NCI-H460 (cell line): ENCODE measurements at regions not wholly inside any gene's neighbourhood (a gene's known extent, or its start where the extent isn't known, plus 50 kb on each side); places are given as distances from the start of the nearest gene placed in this dataset.
"Not testable (repeated sequence)": the region's sequence is repeated elsewhere in the genome, so short reads cannot be mapped to it uniquely, and the experiment has no call there.

ENCODE experiments used
- DNase-seq: peaks from one replicate; pipeline ENCODE4 v3.0.0-alpha.2; 2016; ENCODE audit warnings: low read depth; ENCODE audit errors: extremely low read depth

GRCh38 chr3:22729981-22730380 lies 473.1 kb upstream of the UBE2E2 start:
- no peak for DNase-seq

GRCh38 chr3:22730701-22731100 lies 472.4 kb upstream of the UBE2E2 start:
- DNase-seq: no peak

GRCh38 chr3:22731901-22732300 lies 471.2 kb upstream of the UBE2E2 start:
- DNase-seq: no peak

GRCh38 chr3:22732641-22733040 lies 470.5 kb upstream of the UBE2E2 start:
- no peak for DNase-seq

GRCh38 chr3:22734207-22734606 lies 468.9 kb upstream of the UBE2E2 start:
- DNase-seq: no peak

- no peak for DNase-seq
Observed at GRCh38 chr3:22734756-22735155, 468.4 kb upstream of the UBE2E2 start.

GRCh38 chr3:22735373-22735772 lies 467.8 kb upstream of the UBE2E2 start:
- DNase-seq: no peak

GRCh38 chr3:22743386-22743785 lies 459.7 kb upstream of the UBE2E2 start:
- DNase-seq: not testable (repeated sequence)

- DNase-seq: no peak
Observed at GRCh38 chr3:22745321-22745720, 457.8 kb upstream of the UBE2E2 start.

- no peak for DNase-seq
Observed at GRCh38 chr3:22746221-22746620, 456.9 kb upstream of the UBE2E2 start.

- no peak for DNase-seq
Observed at GRCh38 chr3:22748453-22749045, 454.6 kb upstream of the UBE2E2 start.

- DNase-seq: no peak
Observed at GRCh38 chr3:22759636-22760310, 443.4 kb upstream of the UBE2E2 start.

- no peak for DNase-seq
Observed at GRCh38 chr3:22765679-22766078, 437.4 kb upstream of the UBE2E2 start.

GRCh38 chr3:22777834-22778233 lies 425.3 kb upstream of the UBE2E2 start:
- no peak for DNase-seq

GRCh38 chr3:22779737-22780136 lies 423.4 kb upstream of the UBE2E2 start:
- DNase-seq: no peak

- no peak for DNase-seq
Observed at GRCh38 chr3:22792533-22792932, 410.6 kb upstream of the UBE2E2 start.

GRCh38 chr3:22795917-22796316 lies 407.2 kb upstream of the UBE2E2 start:
- no peak for DNase-seq

- DNase-seq: no peak
Observed at GRCh38 chr3:22798461-22798860, 404.7 kb upstream of the UBE2E2 start.

- DNase-seq: no peak
Observed at GRCh38 chr3:22819209-22819608, 383.9 kb upstream of the UBE2E2 start.

- no peak for DNase-seq
Observed at GRCh38 chr3:22835041-22835440, 368.1 kb upstream of the UBE2E2 start.

- no peak for DNase-seq
Observed at GRCh38 chr3:22836131-22836530, 367.0 kb upstream of the UBE2E2 start.

GRCh38 chr3:22843854-22844253 lies 359.3 kb upstream of the UBE2E2 start:
- no peak for DNase-seq

GRCh38 chr3:22846566-22846965 lies 356.6 kb upstream of the UBE2E2 start:
- no peak for DNase-seq
